ENCODE measurements at regions not wholly inside any gene's neighbourhood (a gene's known extent, or its start where the extent isn't known, plus 50 kb on each side); places are given as distances from the start of the nearest gene placed in this dataset.

DNA sequence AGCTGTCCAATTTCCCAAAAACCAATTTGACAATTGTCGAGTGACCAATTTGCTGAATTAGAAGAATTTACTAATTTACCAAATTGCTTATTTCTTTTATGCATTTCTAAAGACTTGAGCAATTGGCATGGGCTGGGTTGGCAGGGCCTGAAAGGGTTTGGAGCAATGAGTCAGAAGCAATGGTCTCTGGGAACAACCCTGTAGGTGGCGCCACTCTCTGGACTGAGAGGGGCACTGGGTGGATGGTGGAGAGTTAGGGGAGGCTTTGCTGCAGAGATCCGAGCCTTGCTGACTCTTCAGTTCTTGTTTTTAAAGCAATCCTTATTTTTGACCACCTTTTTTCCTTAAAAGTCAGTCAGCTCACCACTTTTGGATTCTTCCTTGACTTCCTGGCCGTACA, 71.5 kb upstream of the RPS23 start:
- no peak overlapping the region for H3K9ac ChIP-seq (ENCODE audit: insufficient read depth in 1 of 2, low read length in 2 of 2)
- H3K27ac ChIP-seq (ENCODE audit: low read depth in 1 of 2, low read length in 1 of 2): no peak overlapping the region
- H3K36me3 ChIP-seq (ENCODE audit: control insufficient read depth in 4 of 4, insufficient read depth in 4 of 4, low read length in 4 of 4): no peaks in the 10 kb centered on the region
- no peaks in the 10 kb centered on the region for H3K27me3 ChIP-seq (ENCODE audit: control insufficient read depth in 3 of 3, insufficient read depth in 3 of 3, low read length in 2 of 3)
- ATAC-seq (ENCODE audit: insufficient read depth, low FRiP score): no peak
- no peak for DNase-seq
- peaks cover 3 to 19% (median 10%) of the 10 kb centered on the region in 5 donors for H3K4me1 ChIP-seq (ENCODE audit: control insufficient read depth in 5 of 5, insufficient read depth in 5 of 5, low read length in 5 of 5)
- 82 to 86% methylated on average over 4 of the region's 4 CpGs for WGBS, 2 donors
- TF ChIP-seq, protein P1, sequence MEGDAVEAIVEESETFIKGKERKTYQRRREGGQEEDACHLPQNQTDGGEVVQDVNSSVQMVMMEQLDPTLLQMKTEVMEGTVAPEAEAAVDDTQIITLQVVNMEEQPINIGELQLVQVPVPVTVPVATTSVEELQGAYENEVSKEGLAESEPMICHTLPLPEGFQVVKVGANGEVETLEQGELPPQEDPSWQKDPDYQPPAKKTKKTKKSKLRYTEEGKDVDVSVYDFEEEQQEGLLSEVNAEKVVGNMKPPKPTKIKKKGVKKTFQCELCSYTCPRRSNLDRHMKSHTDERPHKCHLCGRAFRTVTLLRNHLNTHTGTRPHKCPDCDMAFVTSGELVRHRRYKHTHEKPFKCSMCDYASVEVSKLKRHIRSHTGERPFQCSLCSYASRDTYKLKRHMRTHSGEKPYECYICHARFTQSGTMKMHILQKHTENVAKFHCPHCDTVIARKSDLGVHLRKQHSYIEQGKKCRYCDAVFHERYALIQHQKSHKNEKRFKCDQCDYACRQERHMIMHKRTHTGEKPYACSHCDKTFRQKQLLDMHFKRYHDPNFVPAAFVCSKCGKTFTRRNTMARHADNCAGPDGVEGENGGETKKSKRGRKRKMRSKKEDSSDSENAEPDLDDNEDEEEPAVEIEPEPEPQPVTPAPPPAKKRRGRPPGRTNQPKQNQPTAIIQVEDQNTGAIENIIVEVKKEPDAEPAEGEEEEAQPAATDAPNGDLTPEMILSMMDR (IDR thresholded peaks at IDR 0.05; ENCODE audit: control extremely low read depth, extremely low read depth): no peak
- no peak overlapping the region for H3K4me3 ChIP-seq
- H3K9me3 ChIP-seq (ENCODE audit: control insufficient read depth in 4 of 4, insufficient read depth in 3 of 4, low read length in 3 of 4): no peaks in the 10 kb centered on the region

- Histone ChIP-seq H3K27ac (ENCODE audit: low read depth in 1 of 2, low read length in 1 of 2) (no peak overlapping the region), H3K4me1 (ENCODE audit: control insufficient read depth in 5 of 5, insufficient read depth in 5 of 5, low read length in 5 of 5) (peaks cover 3 to 19% (median 10%) of the 10 kb centered on the region in 5 donors), H3K4me3 (no peak overlapping the region), H3K9ac (ENCODE audit: insufficient read depth in 1 of 2, low read length in 2 of 2) (no peak overlapping the region), H3K9me3 (ENCODE audit: control insufficient read depth in 4 of 4, insufficient read depth in 3 of 4, low read length in 3 of 4) (no peaks in the 10 kb centered on the region), H3K36me3 (ENCODE audit: control insufficient read depth in 4 of 4, insufficient read depth in 4 of 4, low read length in 4 of 4) (no peaks in the 10 kb centered on the region), H3K27me3 (ENCODE audit: control insufficient read depth in 3 of 3, insufficient read depth in 3 of 3, low read length in 2 of 3) (no peaks in the 10 kb centered on the region)
- DNase-seq (no peak), ATAC-seq (ENCODE audit: insufficient read depth, low FRiP score) (no peak)
- 79 to 85% methylated on average over 4 of the region's 4 CpGs for WGBS, 2 donors
- TF ChIP-seq, protein P1 (IDR thresholded peaks at IDR 0.05; ENCODE audit: control extremely low read depth, extremely low read depth): no peak
These were observed 70.8 kb upstream of the RPS23 start for GRCh38 chr5:82348784-82349425.

DNA sequence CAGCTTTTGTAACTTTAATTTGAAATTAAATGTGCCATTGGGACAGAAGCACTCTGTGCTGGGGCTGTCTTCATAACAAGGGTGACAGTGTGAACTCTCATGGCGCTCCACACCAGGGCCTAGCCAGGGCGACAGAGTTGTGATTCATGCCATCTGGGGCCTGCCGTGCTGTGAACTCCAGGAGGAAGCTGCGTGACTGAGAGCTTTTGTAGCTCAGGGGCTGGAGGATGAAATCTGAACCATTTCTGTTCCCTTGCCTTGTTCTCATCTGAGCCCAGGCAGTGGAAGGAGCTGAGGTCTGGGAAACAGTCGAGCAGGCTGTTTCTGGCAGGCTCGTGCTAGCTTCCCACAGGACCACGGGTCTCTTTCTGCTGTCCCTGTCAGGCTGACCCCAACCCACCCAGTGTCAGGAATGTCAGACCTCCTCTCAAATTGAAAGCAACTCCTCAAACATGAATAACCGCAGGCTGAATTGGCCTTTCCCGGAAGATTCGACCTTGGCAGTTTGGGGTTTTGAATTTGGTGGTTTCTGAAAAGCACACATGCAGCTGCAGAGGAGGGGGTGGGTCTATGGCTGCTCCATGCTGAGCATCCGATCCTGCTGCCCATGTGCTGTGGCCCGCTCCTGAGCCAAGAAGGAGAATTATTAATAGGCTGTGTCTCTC, 69.2 kb upstream of the RPS23 start:
- Histone ChIP-seq H3K27me3 (ENCODE audit: control insufficient read depth in 3 of 3, insufficient read depth in 3 of 3, low read length in 2 of 3) (no peaks in the 10 kb centered on the region), H3K36me3 (ENCODE audit: control insufficient read depth in 4 of 4, insufficient read depth in 4 of 4, low read length in 4 of 4) (no peaks in the 10 kb centered on the region), H3K9ac (ENCODE audit: insufficient read depth in 1 of 2, low read length in 2 of 2) (no peak overlapping the region), H3K27ac (ENCODE audit: low read depth in 1 of 2, low read length in 1 of 2) (peak overlapping the region; percentile 7 to 54), H3K4me1 (ENCODE audit: control insufficient read depth in 5 of 5, insufficient read depth in 5 of 5, low read length in 5 of 5) (peaks cover 3 to 19% (median 10%) of the 10 kb centered on the region in 5 donors), H3K9me3 (ENCODE audit: control insufficient read depth in 4 of 4, insufficient read depth in 3 of 4, low read length in 3 of 4) (no peaks in the 10 kb centered on the region), H3K4me3 (no peak overlapping the region)
- peak; percentile 20 for ATAC-seq (ENCODE audit: insufficient read depth, low FRiP score)
- 73 to 81% methylated on average over 12 of the region's 12 CpGs for WGBS, 2 donors
- peak; percentile 48 to 77 (median 49) for DNase-seq
- TF ChIP-seq, protein P1 (IDR thresholded peaks at IDR 0.05; ENCODE audit: control extremely low read depth, extremely low read depth): no peak
